Trophoblast cell (in vitro differentiated cells and primary cell): ENCODE measurements at regions not wholly inside any gene's neighbourhood (a gene's known extent, or its start where the extent isn't known, plus 50 kb on each side); places are given as distances from the start of the nearest gene placed in this dataset.

Source experiments
- DNase-seq, 2 donors: peaks; one replicate each; pipeline ENCODE4 v3.0.0-alpha.2; 2016
- H2AFZ ChIP-seq: 2 replicates; pipeline ENCODE4 v1.6.1; 2013; ENCODE audit warnings: low read length, moderate library complexity, mild to moderate bottlenecking; ENCODE audit not compliant: insufficient read depth, poor library complexity
- H2AK5ac ChIP-seq: 2 replicates; pipeline ENCODE4 v1.6.1; 2013; ENCODE audit warnings: mild to moderate bottlenecking, low read length
- H2BK120ac ChIP-seq: 2 replicates; pipeline ENCODE4 v1.6.1; 2013; ENCODE audit warnings: low read length, mild to moderate bottlenecking, moderate library complexity; ENCODE audit not compliant: insufficient read depth, poor library complexity
- H2BK12ac ChIP-seq: 2 replicates; pipeline ENCODE4 v1.6.1; 2013; ENCODE audit warnings: mild to moderate bottlenecking, low read length, moderate library complexity
- H2BK5ac ChIP-seq: 2 replicates; pipeline ENCODE4 v1.6.1; 2013; ENCODE audit warnings: low read length, low read depth, moderate library complexity, mild to moderate bottlenecking; ENCODE audit not compliant: poor library complexity
- H3K14ac ChIP-seq: 2 replicates; pipeline ENCODE4 v1.6.1; 2013; ENCODE audit warnings: mild to moderate bottlenecking, low read length
- H3K18ac ChIP-seq: 2 replicates; pipeline ENCODE4 v1.6.1; 2013; ENCODE audit warnings: mild to moderate bottlenecking, low read length
- H3K23ac ChIP-seq: 2 replicates; pipeline ENCODE4 v1.6.1; 2013; ENCODE audit warnings: low read length
- H3K27ac ChIP-seq: 2 replicates; pipeline ENCODE4 v1.5.1; 2013; ENCODE audit warnings: low read depth, mild to moderate bottlenecking, inconsistent platforms, low read length, moderate library complexity
- H3K27me3 ChIP-seq: 2 replicates; pipeline ENCODE4 v1.6.1; 2013; ENCODE audit warnings: inconsistent platforms, mild to moderate bottlenecking, low read length, moderate library complexity; ENCODE audit not compliant: insufficient read depth
- H3K36me3 ChIP-seq, 2 experiments: 1 replicate in 1 of 2; 2 replicates in 1 of 2; pipeline ENCODE4 v1.6.1; 2013; ENCODE audit warnings: low read length in 2 of 2, mild to moderate bottlenecking in 2 of 2, moderate library complexity in 1 of 2; ENCODE audit not compliant: insufficient read depth in 2 of 2, control insufficient read depth in 1 of 2
- H3K4ac ChIP-seq: 2 replicates; pipeline ENCODE4 v1.6.1; 2013; ENCODE audit warnings: low read depth, mild to moderate bottlenecking, low read length, moderate library complexity
- H3K4me1 ChIP-seq, 2 experiments: 1 replicate in 1 of 2; 2 replicates in 1 of 2; pipeline ENCODE4 v1.6.1; 2013; ENCODE audit warnings: low read length in 2 of 2, mild to moderate bottlenecking in 2 of 2, moderate library complexity in 1 of 2; ENCODE audit not compliant: insufficient read depth in 2 of 2, control insufficient read depth in 1 of 2
- H3K4me2 ChIP-seq: 2 replicates; pipeline ENCODE4 v1.6.1; 2013; ENCODE audit warnings: inconsistent platforms, mild to moderate bottlenecking, low read length, moderate library complexity
- H3K4me3 ChIP-seq: 2 replicates; pipeline ENCODE4 v1.5.1; 2013; ENCODE audit warnings: mild to moderate bottlenecking, low read depth, low read length, inconsistent platforms
- H3K79me1 ChIP-seq: one replicate; pipeline ENCODE4 v1.6.1; 2013; ENCODE audit warnings: low read length
- H3K79me2 ChIP-seq: 2 replicates; pipeline ENCODE4 v1.6.1; 2013; ENCODE audit warnings: low read length, mild to moderate bottlenecking; ENCODE audit not compliant: control insufficient read depth, insufficient read depth, poor library complexity
- H3K9ac ChIP-seq: 2 replicates; pipeline ENCODE4 v1.6.1; 2013; ENCODE audit warnings: mild to moderate bottlenecking, low read length
- H3K9me3 ChIP-seq: 2 replicates; pipeline ENCODE4 v1.6.1; 2013; ENCODE audit warnings: low read depth, mild to moderate bottlenecking, control low read depth, inconsistent platforms, low read length; ENCODE audit not compliant: insufficient read depth
- H4K12ac ChIP-seq: 2 replicates; pipeline ENCODE4 v1.6.1; 2013; ENCODE audit warnings: low read depth, mild to moderate bottlenecking, low read length, moderate library complexity
- H4K8ac ChIP-seq: 2 replicates; pipeline ENCODE4 v1.6.1; 2013; ENCODE audit warnings: low read depth, mild to moderate bottlenecking, low read length, moderate library complexity
- H4K91ac ChIP-seq: one replicate; pipeline ENCODE4 v1.6.1; 2013; ENCODE audit warnings: low read depth, mild to moderate bottlenecking, low read length, moderate library complexity
- WGBS: extraction: QIAGEN DNeasy Blood & Tissue Kit; methylation state at CpG from one replicate; pipeline ENCODE4 v1.1.7; 2013; ENCODE audit warnings: missing lambda C conversion rate; ENCODE audit not compliant: insufficient read length, insufficient coverage; ENCODE audit errors: extremely low coverage; 5-methylcytosine and 5-hydroxymethylcytosine counted together

GRCh38 chr13:94864474-94864873 lies 152.1 kb upstream of the SOX21 start:
- Histone ChIP-seq H4K8ac (no peak overlapping the region), H3K27me3 (no peaks in the 10 kb centered on the region), H3K4me1 (peaks cover 0 to 2% of the 10 kb centered on the region in 2 experiments), H3K4me3 (no peak overlapping the region), H3K4me2 (no peak overlapping the region), H2BK120ac (no peak overlapping the region), H3K79me1 (no peaks in the 10 kb centered on the region), H3K79me2 (no peaks in the 10 kb centered on the region), H3K4ac (no peak overlapping the region), H4K91ac (no peak overlapping the region), H3K36me3 (no peaks in the 10 kb centered on the region), H3K23ac (no peak overlapping the region), H2AK5ac (no peak overlapping the region), H3K9ac (no peak overlapping the region), H2BK12ac (no peak overlapping the region), H2AFZ (no peak overlapping the region), H3K18ac (no peak overlapping the region), H2BK5ac (no peak overlapping the region), H3K27ac (no peak overlapping the region), H3K9me3 (no peaks in the 10 kb centered on the region), H4K12ac (no peak overlapping the region), H3K14ac (no peak overlapping the region)
- no CpG with 5 or more reads among the region's 6 CpGs for WGBS
- no peak for DNase-seq

DNA sequence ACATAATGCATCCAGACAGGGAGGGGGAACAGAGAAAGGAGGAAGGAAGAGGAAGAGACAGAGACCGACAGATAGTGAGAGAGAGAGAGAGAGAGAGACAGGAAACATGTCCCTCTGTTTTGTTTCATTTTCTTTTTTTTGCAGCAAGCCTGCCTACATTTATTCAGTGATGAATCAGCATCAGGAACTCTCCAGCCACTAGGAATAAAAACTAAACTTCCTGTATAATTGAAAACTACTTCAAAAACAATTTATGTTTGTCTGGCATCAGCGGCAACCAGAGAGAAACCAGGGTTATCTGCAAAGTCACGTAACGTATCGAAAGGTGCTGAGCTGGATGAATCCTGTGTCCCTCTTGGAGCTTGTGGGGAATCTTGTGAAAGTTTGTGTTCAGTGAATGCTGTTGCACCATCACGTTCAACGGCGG lies 148.6 kb upstream of the SOX21 start:
- Histone ChIP-seq H3K27me3 (no peaks in the 10 kb centered on the region), H3K18ac (no peak overlapping the region)

DNA sequence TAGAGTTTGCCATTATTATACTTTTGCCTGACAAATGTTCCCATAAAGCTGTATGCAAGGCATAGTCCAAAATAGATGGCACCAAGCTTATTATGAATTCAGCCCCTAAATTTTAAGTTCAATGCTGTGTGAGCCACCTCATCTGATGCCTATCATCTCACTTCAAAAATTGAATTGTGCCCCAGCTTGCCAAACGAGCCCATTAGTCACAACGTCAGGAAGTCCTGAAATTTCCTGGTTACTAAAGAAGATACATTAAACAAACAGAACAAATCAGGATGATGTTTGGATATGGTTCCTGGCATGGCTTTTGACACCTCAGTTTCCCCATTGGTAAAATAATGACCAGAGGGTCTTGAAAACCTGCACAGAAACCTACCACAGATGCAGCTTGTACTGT lies 147.5 kb upstream of the SOX21 start:
- H3K27me3 ChIP-seq = no peaks in the 10 kb centered on the region
- H2BK5ac ChIP-seq = no peak overlapping the region
- no peaks in the 10 kb centered on the region for H3K79me1 ChIP-seq
- H3K18ac ChIP-seq = no peak overlapping the region
- no peak overlapping the region for H2AK5ac ChIP-seq
- no peak overlapping the region for H3K23ac ChIP-seq
- no peak overlapping the region for H3K4me3 ChIP-seq
- H3K4ac ChIP-seq = no peak overlapping the region
- H3K9me3 ChIP-seq = peaks cover 1% of the 10 kb centered on the region
- no CpG with 5 or more reads among the region's 2 CpGs for WGBS
- no peaks in the 10 kb centered on the region for H3K79me2 ChIP-seq
- H3K4me2 ChIP-seq = no peak overlapping the region
- peaks cover 2 to 3% of the 10 kb centered on the region in 2 experiments for H3K4me1 ChIP-seq
- H2BK120ac ChIP-seq = no peak overlapping the region
- no peak overlapping the region for H3K27ac ChIP-seq
- no peak overlapping the region for H4K91ac ChIP-seq
- no peak overlapping the region for H2AFZ ChIP-seq
- no peak overlapping the region for H3K9ac ChIP-seq
- no peak overlapping the region for H4K12ac ChIP-seq
- no peak overlapping the region for H2BK12ac ChIP-seq
- H3K14ac ChIP-seq = no peak overlapping the region
- H4K8ac ChIP-seq = no peak overlapping the region
- no peak for DNase-seq
- no peaks in the 10 kb centered on the region for H3K36me3 ChIP-seq

More for the DNA sequence above, 148.6 kb upstream of the SOX21 start:
- Histone ChIP-seq H3K36me3 (no peaks in the 10 kb centered on the region), H2AFZ (no peak overlapping the region), H3K4me2 (no peak overlapping the region), H2AK5ac (no peak overlapping the region), H3K14ac (no peak overlapping the region), H3K79me1 (no peaks in the 10 kb centered on the region), H3K4ac (no peak overlapping the region), H3K4me3 (no peak overlapping the region), H3K9me3 (peaks cover 1% of the 10 kb centered on the region), H4K8ac (no peak overlapping the region), H3K9ac (no peak overlapping the region), H4K12ac (no peak overlapping the region), H4K91ac (no peak overlapping the region), H3K27ac (no peak overlapping the region), H3K79me2 (no peaks in the 10 kb centered on the region), H2BK5ac (no peak overlapping the region), H3K23ac (no peak overlapping the region), H2BK12ac (no peak overlapping the region), H3K4me1 (peaks cover 2 to 3% of the 10 kb centered on the region in 2 experiments), H2BK120ac (no peak overlapping the region)
- no peak for DNase-seq
- WGBS = no CpG with 5 or more reads among the region's 8 CpGs

GRCh38 chr13:94859278-94859691 lies 146.9 kb upstream of the SOX21 start:
- Histone ChIP-seq H3K9me3 (peaks cover 1% of the 10 kb centered on the region), H3K18ac (no peak overlapping the region), H2BK5ac (no peak overlapping the region), H3K4me1 (peaks cover 2 to 3% of the 10 kb centered on the region in 2 experiments), H3K27ac (no peak overlapping the region), H2BK12ac (no peak overlapping the region), H3K4me3 (no peak overlapping the region), H3K36me3 (no peaks in the 10 kb centered on the region), H3K14ac (no peak overlapping the region), H3K23ac (no peak overlapping the region), H2AK5ac (no peak overlapping the region), H3K9ac (no peak overlapping the region), H4K12ac (no peak overlapping the region), H4K8ac (no peak overlapping the region), H3K27me3 (no peaks in the 10 kb centered on the region), H2AFZ (no peak overlapping the region), H3K4ac (no peak overlapping the region), H3K79me2 (no peaks in the 10 kb centered on the region), H3K4me2 (no peak overlapping the region), H2BK120ac (no peak overlapping the region), H4K91ac (no peak overlapping the region), H3K79me1 (no peaks in the 10 kb centered on the region)
- no CpG with 5 or more reads among the region's 11 CpGs for WGBS
- no peak for DNase-seq
